LNCAP (cell line): ENCODE measurements at regions not wholly inside any gene's neighbourhood (a gene's known extent, or its start where the extent isn't known, plus 50 kb on each side); places are given as distances from the start of the nearest gene placed in this dataset.

Source experiments
- CTCF ChIP-seq: fragments of 450-650 bp; IDR thresholded peaks from 2 replicates; pipeline ENCODE4 v1.5.1; 2017; ENCODE audit warnings: mild to moderate bottlenecking

- TF ChIP-seq CTCF, result no peak
These were observed 171.2 kb upstream of the MPDZ start for GRCh38 chr9:13450723-13451122.

DNA sequence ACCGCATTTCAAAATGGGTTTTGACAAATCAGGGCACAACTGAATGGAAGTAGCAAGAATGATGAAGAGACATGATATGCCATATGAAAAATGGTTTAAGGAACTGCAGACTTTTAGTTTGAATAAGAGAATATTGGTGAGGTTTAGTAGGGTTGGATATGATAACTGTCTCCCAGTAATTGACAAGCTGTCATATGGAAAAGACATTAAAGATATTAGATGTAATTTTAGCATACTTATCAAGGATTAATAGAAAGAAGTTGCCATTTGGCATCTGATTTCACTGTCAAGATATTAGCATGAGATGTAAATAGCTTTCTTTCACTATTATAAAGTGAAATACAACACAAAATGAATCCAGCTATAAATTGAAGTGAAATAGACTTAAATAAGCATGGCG, 169.0 kb upstream of the MPDZ start:
- no peak for TF ChIP-seq CTCF

GRCh38 chr9:13447843-13448422, 168.4 kb upstream of the MPDZ start:
- TF ChIP-seq CTCF, result no peak

GRCh38 chr9:13446938-13447842, 167.7 kb upstream of the MPDZ start:
- peak; percentile 22; the same call in 1 of the 2 replicates for TF ChIP-seq CTCF

GRCh38 chr9:13446286-13446937, 166.9 kb upstream of the MPDZ start:
- TF ChIP-seq CTCF, result no peak

GRCh38 chr9:13445103-13445500, 165.6 kb upstream of the MPDZ start:
- no peak for TF ChIP-seq CTCF

DNA sequence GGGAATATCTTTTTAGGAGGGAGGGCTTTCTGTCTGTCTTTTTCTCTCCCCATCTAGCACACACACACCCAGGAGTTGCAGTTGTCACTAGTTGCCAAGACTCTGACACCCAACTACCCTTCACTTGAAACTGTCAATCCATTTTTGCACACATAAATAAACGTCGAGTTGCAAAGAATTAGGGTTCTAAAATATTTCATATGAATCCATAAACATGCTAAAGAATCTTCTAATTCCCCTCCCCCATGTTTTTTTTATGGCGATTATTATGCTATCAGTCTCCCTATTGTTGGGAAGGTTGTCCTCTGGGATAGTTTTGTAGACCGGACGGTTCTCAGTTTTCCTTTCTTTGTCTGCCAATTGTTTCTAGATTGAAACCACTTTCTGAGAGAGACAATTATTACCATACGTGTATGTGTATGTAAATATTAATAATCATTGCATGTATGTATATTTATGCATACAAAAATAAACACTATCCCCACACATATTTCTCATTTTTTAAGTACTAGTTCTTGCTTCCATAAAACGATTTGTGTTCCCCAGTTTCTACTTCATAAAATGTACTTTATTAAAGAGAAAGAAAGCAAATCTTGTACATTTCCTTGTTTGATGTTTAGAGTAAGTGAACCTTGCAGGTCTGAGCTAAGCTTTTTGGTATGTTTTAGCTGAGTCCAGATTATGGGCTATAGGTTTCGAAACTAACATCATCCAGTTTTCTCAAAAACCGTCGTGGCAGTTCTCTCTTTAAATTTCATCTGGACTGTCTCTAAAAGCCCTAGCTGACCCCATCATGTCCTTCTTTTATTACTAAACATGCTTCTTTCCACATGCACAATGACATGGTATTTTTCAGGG, 165.0 kb upstream of the MPDZ start:
- no peak for TF ChIP-seq CTCF
